HepG2 (cell line): ENCODE measurements at regions not wholly inside any gene's neighbourhood (a gene's known extent, or its start where the extent isn't known, plus 50 kb on each side); places are given as distances from the start of the nearest gene placed in this dataset.

Experiments used
- DRAP1 ChIP-seq: IDR thresholded peaks from 2 replicates; pipeline ENCODE4 v1.6.1; 2016; ENCODE audit warnings: missing genetic modification reagents, missing compliant biosample characterization
- GLMP ChIP-seq: sonication (generic); formaldehyde crosslinking; IDR thresholded peaks from 2 replicates; pipeline ENCODE4 v1.9.0; 2021; ENCODE audit warnings: missing genetic modification reagents, mild to moderate bottlenecking, borderline replicate concordance
- MLXIP ChIP-seq: sonication (generic); formaldehyde crosslinking; IDR thresholded peaks from 2 replicates; pipeline ENCODE4 v1.9.0; 2021; ENCODE audit warnings: missing genetic modification reagents, borderline replicate concordance
- MTERF4 ChIP-seq: sonication (generic); formaldehyde crosslinking; IDR thresholded peaks from 2 replicates; pipeline ENCODE4 v1.8.0; 2023; ENCODE audit warnings: mild to moderate bottlenecking, missing genetic modification reagents
- PCBP2 ChIP-seq: fragments of 200-400 bp; formaldehyde crosslinking; optimal IDR thresholded peaks from 2 replicates; pipeline ENCODE3; 2018; ENCODE audit warnings: low read length, low read depth; ENCODE audit not compliant: poor library complexity, severe bottlenecking
- RAD51 ChIP-seq: fragments of 450-650 bp; IDR thresholded peaks from 2 replicates; pipeline ENCODE4 v1.6.1; 2016; ENCODE audit warnings: borderline replicate concordance
- RARG ChIP-seq: sonication (generic); formaldehyde crosslinking; IDR thresholded peaks from 2 replicates; pipeline ENCODE4 v1.4.0; 2020; ENCODE audit warnings: low read depth, mild to moderate bottlenecking, missing genetic modification reagents
- ZNF704 ChIP-seq: sonication (generic); formaldehyde crosslinking; IDR thresholded peaks from 2 replicates; pipeline ENCODE4 v1.8.1; 2023; ENCODE audit warnings: mild to moderate bottlenecking, inconsistent platforms, moderate library complexity, missing genetic modification reagents, borderline replicate concordance
- ZNF773 ChIP-seq: sonication (generic); formaldehyde crosslinking; IDR thresholded peaks from 2 replicates; pipeline ENCODE4 v1.4.0; 2020; ENCODE audit warnings: missing genetic modification reagents, borderline replicate concordance
- ZNF792 ChIP-seq: IDR thresholded peaks from 2 replicates; pipeline ENCODE4 v1.6.1; 2016

GRCh38 chrX:40816906-40817305 is 81.6 kb upstream of the MED14 start (continued):
- TF ChIP-seq PCBP2: no peak
- TF ChIP-seq RARG (CRISPR knock-in tag): no peak
- TF ChIP-seq GLMP (CRISPR knock-in tag): no peak
- TF ChIP-seq ZNF773 (CRISPR knock-in tag): no peak
- TF ChIP-seq MTERF4 (CRISPR knock-in tag): no peak
- no peak for TF ChIP-seq MLXIP (CRISPR knock-in tag)
- TF ChIP-seq RAD51: no peak
- no peak for TF ChIP-seq ZNF704 (CRISPR knock-in tag)
- no peak for TF ChIP-seq DRAP1
- TF ChIP-seq ZNF792 (CRISPR knock-in tag): no peak
